ENCODE measurements at regions not wholly inside any gene's neighbourhood (a gene's known extent, or its start where the extent isn't known, plus 50 kb on each side); places are given as distances from the start of the nearest gene placed in this dataset.
A peak's percentile ranks its signal among the peaks of the same experiment; 100 is the strongest.

DNA sequence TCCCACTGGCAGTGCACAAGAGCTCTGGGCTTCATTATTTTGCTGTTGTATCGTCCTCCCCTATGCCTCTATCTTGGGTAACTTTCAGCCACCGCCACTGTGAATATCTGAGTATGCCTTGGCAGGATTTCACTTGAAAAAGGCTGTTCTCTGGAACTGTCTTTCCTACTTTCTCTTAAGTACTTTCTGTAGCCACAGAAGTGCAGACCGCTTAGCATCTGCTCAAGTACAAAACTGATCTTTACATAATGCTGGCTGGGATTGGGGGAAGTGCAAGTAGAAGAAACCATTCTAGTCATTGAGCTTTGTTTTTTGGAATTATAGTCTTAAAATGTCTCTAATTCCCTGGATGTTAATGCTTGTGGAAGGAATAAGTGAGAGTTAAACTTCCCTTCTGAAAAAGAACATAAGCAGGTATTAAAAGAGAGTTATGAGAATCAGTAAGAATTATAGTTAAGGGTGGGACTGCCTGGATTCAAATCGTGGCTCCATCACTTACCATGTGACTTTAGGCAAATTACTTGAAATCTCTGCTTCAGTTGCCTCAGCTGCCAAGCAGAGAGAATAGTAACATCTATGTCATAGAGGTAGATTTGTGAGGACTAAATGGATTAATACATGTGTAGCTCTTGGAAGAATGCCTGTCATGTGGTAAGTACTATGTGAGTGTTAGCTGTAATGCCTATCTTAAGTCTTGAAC, 77.5 kb downstream of the MID1IP1 start:
- in situ Hi-C loops (cut with HindIII; ENCODE audit: low sequenced_read_pairs): no loop called here
- TF ChIP-seq, protein P1, sequence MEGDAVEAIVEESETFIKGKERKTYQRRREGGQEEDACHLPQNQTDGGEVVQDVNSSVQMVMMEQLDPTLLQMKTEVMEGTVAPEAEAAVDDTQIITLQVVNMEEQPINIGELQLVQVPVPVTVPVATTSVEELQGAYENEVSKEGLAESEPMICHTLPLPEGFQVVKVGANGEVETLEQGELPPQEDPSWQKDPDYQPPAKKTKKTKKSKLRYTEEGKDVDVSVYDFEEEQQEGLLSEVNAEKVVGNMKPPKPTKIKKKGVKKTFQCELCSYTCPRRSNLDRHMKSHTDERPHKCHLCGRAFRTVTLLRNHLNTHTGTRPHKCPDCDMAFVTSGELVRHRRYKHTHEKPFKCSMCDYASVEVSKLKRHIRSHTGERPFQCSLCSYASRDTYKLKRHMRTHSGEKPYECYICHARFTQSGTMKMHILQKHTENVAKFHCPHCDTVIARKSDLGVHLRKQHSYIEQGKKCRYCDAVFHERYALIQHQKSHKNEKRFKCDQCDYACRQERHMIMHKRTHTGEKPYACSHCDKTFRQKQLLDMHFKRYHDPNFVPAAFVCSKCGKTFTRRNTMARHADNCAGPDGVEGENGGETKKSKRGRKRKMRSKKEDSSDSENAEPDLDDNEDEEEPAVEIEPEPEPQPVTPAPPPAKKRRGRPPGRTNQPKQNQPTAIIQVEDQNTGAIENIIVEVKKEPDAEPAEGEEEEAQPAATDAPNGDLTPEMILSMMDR (IDR thresholded peaks at IDR 0.05; ENCODE audit: low read depth, low read length, missing control alignments): no peak
- DNase-seq (ENCODE audit: low read depth): no peak
- no peak overlapping the region for H3K4me3 ChIP-seq (ENCODE audit: low read depth, low read length)

DNA sequence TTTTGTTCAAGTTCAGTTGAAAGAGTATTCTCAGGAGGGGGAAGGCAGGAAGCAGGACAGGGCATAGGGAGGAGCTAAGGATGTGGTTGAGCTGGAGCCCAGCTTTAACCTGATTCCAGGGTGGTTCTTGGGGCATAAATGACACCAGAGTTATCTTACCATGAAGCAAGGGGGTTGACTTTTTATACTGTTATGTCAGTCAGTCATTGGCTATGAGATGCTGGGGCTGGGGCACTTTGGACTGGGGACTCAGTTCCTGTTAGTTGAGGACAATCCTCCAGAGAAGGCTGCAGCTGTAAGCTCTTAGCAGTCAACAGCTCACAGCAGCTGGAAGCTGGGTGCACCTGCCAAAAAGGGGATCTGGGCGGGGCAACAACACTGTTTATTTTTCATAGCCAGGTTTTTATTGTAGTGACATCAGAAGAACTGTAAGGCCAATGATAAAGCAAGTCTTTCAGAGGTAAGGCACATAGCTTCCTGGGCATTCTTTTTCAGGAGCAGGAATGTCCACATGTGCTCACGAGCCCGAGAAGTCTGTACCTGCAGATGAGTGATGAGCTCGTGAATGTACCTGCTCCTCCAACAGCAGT, 78.5 kb downstream of the MID1IP1 start:
- TF ChIP-seq, protein P1 (IDR thresholded peaks at IDR 0.05; ENCODE audit: low read depth, low read length, missing control alignments): no peak
- no peak overlapping the region for H3K4me3 ChIP-seq (ENCODE audit: low read depth, low read length)
- in situ Hi-C loops (cut with HindIII; ENCODE audit: low sequenced_read_pairs): no loop called here
- DNase-seq (ENCODE audit: low read depth): no peak

GRCh38 chrX:38880296-38880854, 79.1 kb downstream of the MID1IP1 start:
- DNase-seq (ENCODE audit: low read depth): no peak
- TF ChIP-seq, protein P1 (IDR thresholded peaks at IDR 0.05; ENCODE audit: low read depth, low read length, missing control alignments): no peak
- in situ Hi-C loops (cut with HindIII; ENCODE audit: low sequenced_read_pairs): no loop called here
- no peak overlapping the region for H3K4me3 ChIP-seq (ENCODE audit: low read depth, low read length)

DNA sequence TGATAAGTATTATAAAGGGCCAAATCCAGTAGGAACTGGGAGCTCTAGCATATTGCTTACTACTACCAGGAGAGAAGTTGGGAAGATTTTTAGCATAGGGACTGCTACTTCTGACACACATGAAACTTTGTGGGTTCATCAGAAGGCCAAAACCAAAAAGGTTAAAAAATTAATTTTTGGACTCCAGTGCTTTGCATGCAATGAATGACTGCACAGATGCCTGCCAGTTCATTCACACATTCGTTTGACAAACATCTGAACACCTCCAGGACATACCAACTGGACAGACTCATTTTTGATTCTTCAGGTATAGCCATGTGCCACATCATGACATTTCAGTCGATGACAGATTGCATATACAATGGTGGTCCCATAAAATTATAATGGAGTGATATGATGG, 79.8 kb downstream of the MID1IP1 start:
- no peak overlapping the region for H3K4me3 ChIP-seq (ENCODE audit: low read depth, low read length)
- TF ChIP-seq, protein P1 (IDR thresholded peaks at IDR 0.05; ENCODE audit: low read depth, low read length, missing control alignments): no peak
- in situ Hi-C loops (cut with HindIII; ENCODE audit: low sequenced_read_pairs): no loop called here
- DNase-seq (ENCODE audit: low read depth): no peak

GRCh38 chrX:38881727-38882126, 80.5 kb downstream of the MID1IP1 start:
- in situ Hi-C loops (cut with HindIII; ENCODE audit: low sequenced_read_pairs): no loop called here
- H3K4me3 ChIP-seq (ENCODE audit: low read depth, low read length): no peak overlapping the region
- TF ChIP-seq, protein P1 (IDR thresholded peaks at IDR 0.05; ENCODE audit: low read depth, low read length, missing control alignments): no peak
- no peak for DNase-seq (ENCODE audit: low read depth)

GRCh38 chrX:38882894-38883626, 81.8 kb downstream of the MID1IP1 start:
- DNase-seq (ENCODE audit: low read depth): peak; percentile 42

More at GRCh38 chrX:38882894-38883626, 81.8 kb downstream of the MID1IP1 start:
- in situ Hi-C loops (cut with HindIII; ENCODE audit: low sequenced_read_pairs): no loop called here
- H3K4me3 ChIP-seq (ENCODE audit: low read depth, low read length): no peak overlapping the region
- TF ChIP-seq, protein P1 (IDR thresholded peaks at IDR 0.05; ENCODE audit: low read depth, low read length, missing control alignments): no peak
